OCI-LY1 (cell line): ENCODE measurements at regions not wholly inside any gene's neighbourhood (a gene's known extent, or its start where the extent isn't known, plus 50 kb on each side); places are given as distances from the start of the nearest gene placed in this dataset.

Experiments
- H2AFZ ChIP-seq: fragments of 200-600 bp; sonication (generic), shearing (Covaris generic); 2 replicates; pipeline ENCODE4 v1.6.0; 2014; ENCODE audit warnings: antibody characterized with exemption, mild to moderate bottlenecking, low read length
- H3F3A ChIP-seq: fragments of 200-600 bp; sonication (generic), shearing (Covaris generic); 2 replicates; pipeline ENCODE4 v1.6.0; 2014; ENCODE audit warnings: mild to moderate bottlenecking, antibody characterized with exemption, low read length, moderate library complexity; ENCODE audit not compliant: insufficient read depth
- H3K27ac ChIP-seq: fragments of 200-600 bp; sonication (generic); 2 replicates; pipeline ENCODE4 v1.5.1; 2014; ENCODE audit warnings: low read length, mixed run types, mild to moderate bottlenecking, low read depth; ENCODE audit not compliant: poor library complexity, severe bottlenecking
- H3K27me3 ChIP-seq: fragments of 200-600 bp; sonication (generic); 2 replicates; pipeline ENCODE4 v1.6.0; 2014; ENCODE audit warnings: antibody characterized with exemption, mild to moderate bottlenecking, low read length, moderate library complexity; ENCODE audit not compliant: insufficient read depth
- H3K36me3 ChIP-seq: fragments of 200-600 bp; sonication (generic); 2 replicates; pipeline ENCODE4 v1.6.1; 2014; ENCODE audit warnings: mild to moderate bottlenecking, antibody characterized with exemption, low read length, moderate library complexity, mixed read lengths; ENCODE audit not compliant: insufficient read depth
- H3K4me1 ChIP-seq: fragments of 200-600 bp; sonication (generic); 2 replicates; pipeline ENCODE4 v1.5.1; 2014; ENCODE audit warnings: mild to moderate bottlenecking, low read length, moderate library complexity; ENCODE audit not compliant: insufficient read depth, severe bottlenecking
- H3K4me2 ChIP-seq: fragments of 200-600 bp; sonication (generic), shearing (Covaris generic); 2 replicates; pipeline ENCODE4 v1.6.1; 2014; ENCODE audit warnings: low read length
- H3K4me3 ChIP-seq: fragments of 200-600 bp; sonication (generic); 2 replicates; pipeline ENCODE4 v1.5.1; 2014; ENCODE audit warnings: low read length, low read depth, mild to moderate bottlenecking, mixed read lengths; ENCODE audit not compliant: poor library complexity, severe bottlenecking
- H3K79me2 ChIP-seq: fragments of 200-600 bp; shearing (Covaris generic); 2 replicates; pipeline ENCODE4 v1.6.1; 2016; ENCODE audit warnings: mixed run types, low read length, mixed read lengths; ENCODE audit not compliant: insufficient read depth
- H3K9ac ChIP-seq: fragments of 200-600 bp; sonication (generic), shearing (Covaris generic); 2 replicates; pipeline ENCODE4 v1.6.1; 2014; ENCODE audit warnings: mild to moderate bottlenecking, low read length, mixed read lengths
- H3K9me2 ChIP-seq: fragments of 200-600 bp; sonication (generic), shearing (Covaris generic); 2 replicates; pipeline ENCODE4 v1.6.1; 2014; ENCODE audit warnings: low read depth, mild to moderate bottlenecking, low read length, mixed read lengths
- H3K9me3 ChIP-seq: fragments of 200-600 bp; shearing (Covaris generic); 2 replicates; pipeline ENCODE4 v1.6.1; 2014; ENCODE audit warnings: low read length, mixed read lengths
- H4K20me1 ChIP-seq: fragments of 200-600 bp; sonication (generic), shearing (Covaris generic); 2 replicates; pipeline ENCODE4 v1.6.0; 2016; ENCODE audit warnings: mild to moderate bottlenecking, low read length; ENCODE audit not compliant: insufficient read depth
- EZH2 ChIP-seq: fragments of 200-600 bp; sonication (generic), shearing (Covaris generic); IDR thresholded peaks from 2 replicates; pipeline ENCODE4 v1.8.0; 2017; ENCODE audit warnings: borderline replicate concordance, mixed run types, mild to moderate bottlenecking, antibody characterized with exemption, low read length, moderate library complexity, mixed read lengths
- TF ChIP-seq, protein P1 (sequence below): fragments of 200-600 bp; sonication (generic), shearing (Covaris generic); IDR thresholded peaks from 2 replicates; pipeline ENCODE4 v1.5.1; 2017; ENCODE audit warnings: mild to moderate bottlenecking, antibody characterized with exemption, low read length, moderate library complexity, mixed read lengths

DNA sequence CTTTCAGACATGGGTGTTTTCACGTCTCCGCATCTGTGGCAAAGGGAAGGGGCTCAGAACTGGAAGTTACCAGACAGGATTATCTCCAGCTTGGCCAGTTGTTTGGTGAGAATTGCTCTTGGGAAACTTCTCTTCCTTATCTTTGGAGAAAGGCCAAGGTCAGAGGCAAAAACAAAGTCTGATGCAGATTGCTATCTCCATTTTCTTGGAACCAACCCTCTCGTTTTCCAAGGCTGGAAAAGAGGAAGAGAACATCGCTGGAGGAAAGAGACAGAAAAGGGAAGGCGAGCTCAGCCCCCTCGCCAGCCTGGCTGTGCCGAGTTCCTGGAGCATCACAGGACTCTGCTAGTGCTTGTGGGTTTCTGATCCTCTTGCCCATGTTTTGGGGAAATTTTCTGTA, 396.8 kb upstream of the SHH start:
- H3K79me2 ChIP-seq = no peaks in the 10 kb centered on the region
- H3K4me2 ChIP-seq = no peak overlapping the region
- TF ChIP-seq, protein P1, sequence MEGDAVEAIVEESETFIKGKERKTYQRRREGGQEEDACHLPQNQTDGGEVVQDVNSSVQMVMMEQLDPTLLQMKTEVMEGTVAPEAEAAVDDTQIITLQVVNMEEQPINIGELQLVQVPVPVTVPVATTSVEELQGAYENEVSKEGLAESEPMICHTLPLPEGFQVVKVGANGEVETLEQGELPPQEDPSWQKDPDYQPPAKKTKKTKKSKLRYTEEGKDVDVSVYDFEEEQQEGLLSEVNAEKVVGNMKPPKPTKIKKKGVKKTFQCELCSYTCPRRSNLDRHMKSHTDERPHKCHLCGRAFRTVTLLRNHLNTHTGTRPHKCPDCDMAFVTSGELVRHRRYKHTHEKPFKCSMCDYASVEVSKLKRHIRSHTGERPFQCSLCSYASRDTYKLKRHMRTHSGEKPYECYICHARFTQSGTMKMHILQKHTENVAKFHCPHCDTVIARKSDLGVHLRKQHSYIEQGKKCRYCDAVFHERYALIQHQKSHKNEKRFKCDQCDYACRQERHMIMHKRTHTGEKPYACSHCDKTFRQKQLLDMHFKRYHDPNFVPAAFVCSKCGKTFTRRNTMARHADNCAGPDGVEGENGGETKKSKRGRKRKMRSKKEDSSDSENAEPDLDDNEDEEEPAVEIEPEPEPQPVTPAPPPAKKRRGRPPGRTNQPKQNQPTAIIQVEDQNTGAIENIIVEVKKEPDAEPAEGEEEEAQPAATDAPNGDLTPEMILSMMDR = no peak
- TF ChIP-seq EZH2 = no peak

DNA sequence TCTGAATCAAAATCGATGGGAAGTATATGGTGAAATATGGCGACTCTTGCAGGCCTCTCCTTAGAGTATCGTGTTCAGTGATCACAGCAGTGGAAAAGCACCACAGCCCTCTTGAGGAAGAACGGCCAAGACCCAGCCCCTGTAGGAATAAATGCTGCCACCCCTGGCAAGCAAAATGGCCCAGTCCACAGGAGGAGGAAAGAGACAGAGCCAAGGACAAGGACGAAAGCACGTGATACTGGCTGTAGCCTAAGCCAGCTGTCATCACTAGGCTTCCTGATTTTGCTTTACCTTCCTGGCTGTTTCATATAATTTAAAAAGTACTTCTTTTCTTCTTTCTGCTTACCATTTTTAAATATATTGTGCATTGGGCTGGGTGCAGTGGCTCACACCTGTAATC, 395.0 kb upstream of the SHH start:
- no peaks in the 10 kb centered on the region; the same call in 1 of the 2 replicates for H3K27me3 ChIP-seq
- TF ChIP-seq EZH2 = no peak
- TF ChIP-seq, protein P1 = no peak
- no peak overlapping the region for H3K9ac ChIP-seq
- no peaks in the 10 kb centered on the region for H3K4me1 ChIP-seq
- no peaks in the 10 kb centered on the region for H3K36me3 ChIP-seq
- H3K4me3 ChIP-seq = no peak overlapping the region
- no peaks in the 10 kb centered on the region for H4K20me1 ChIP-seq
- H3F3A ChIP-seq = no peaks in the 10 kb centered on the region
- no peaks in the 10 kb centered on the region for H3K79me2 ChIP-seq
- no peak overlapping the region for H3K4me2 ChIP-seq
- no peak overlapping the region for H2AFZ ChIP-seq
- no peaks in the 10 kb centered on the region for H3K9me2 ChIP-seq
- no peak overlapping the region for H3K27ac ChIP-seq
- H3K9me3 ChIP-seq = no peaks in the 10 kb centered on the region

More for the DNA sequence above, 396.8 kb upstream of the SHH start:
- Histone ChIP-seq H4K20me1 (no peaks in the 10 kb centered on the region), H3K36me3 (no peaks in the 10 kb centered on the region), H3F3A (no peaks in the 10 kb centered on the region), H3K9me2 (no peaks in the 10 kb centered on the region), H3K9ac (no peak overlapping the region), H2AFZ (no peak overlapping the region), H3K27ac (no peak overlapping the region), H3K9me3 (no peaks in the 10 kb centered on the region), H3K4me1 (no peaks in the 10 kb centered on the region), H3K4me3 (no peak overlapping the region), H3K27me3 (no peaks in the 10 kb centered on the region)

DNA sequence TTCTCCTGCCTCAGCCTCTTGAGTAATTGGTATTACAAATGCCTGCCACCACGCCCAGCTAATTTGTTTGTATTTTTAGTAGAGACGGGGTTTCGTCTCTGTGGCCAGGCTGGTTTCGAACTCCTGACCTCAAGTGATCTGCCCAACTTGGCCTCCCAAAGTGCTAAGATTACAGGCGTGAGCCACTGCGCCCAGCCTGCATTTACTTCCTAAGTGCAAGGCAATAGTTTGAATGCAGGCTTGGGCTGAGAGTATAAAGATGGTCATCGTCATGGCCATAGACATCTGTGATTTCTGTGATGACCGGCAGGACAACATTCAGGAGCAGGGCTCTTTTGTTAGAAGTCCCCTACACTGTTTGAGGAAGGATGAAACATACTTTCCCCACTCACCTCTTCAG, 393.9 kb upstream of the SHH start:
- Histone ChIP-seq H3K4me1 (no peaks in the 10 kb centered on the region), H3K27ac (no peak overlapping the region), H3K9me2 (no peaks in the 10 kb centered on the region), H3K36me3 (no peaks in the 10 kb centered on the region), H3K9ac (no peak overlapping the region), H3K27me3 (peaks cover 4% of the 10 kb centered on the region; the same call in 1 of the 2 replicates), H4K20me1 (no peaks in the 10 kb centered on the region), H3K4me3 (no peak overlapping the region), H3K4me2 (no peak overlapping the region), H2AFZ (no peak overlapping the region), H3K79me2 (no peaks in the 10 kb centered on the region), H3K9me3 (no peaks in the 10 kb centered on the region), H3F3A (no peaks in the 10 kb centered on the region)
- TF ChIP-seq EZH2 = no peak
- TF ChIP-seq, protein P1 = no peak
